H1 (cell line): ENCODE measurements at regions not wholly inside any gene's neighbourhood (a gene's known extent, or its start where the extent isn't known, plus 50 kb on each side); places are given as distances from the start of the nearest gene placed in this dataset.

Experiments
- CHD1 ChIP-seq: IDR thresholded peaks from 2 replicates; pipeline ENCODE4 v1.6.1; 2012; ENCODE audit warnings: low read depth, low read length, improper control_type of control experiment
- GABPA ChIP-seq: IDR thresholded peaks from 2 replicates; pipeline ENCODE4 v1.6.1; 2011; ENCODE audit warnings: mild to moderate bottlenecking, low read length, moderate library complexity, borderline replicate concordance; ENCODE audit not compliant: insufficient read depth
- POLR2AphosphoS5 ChIP-seq: IDR thresholded peaks from 2 replicates; pipeline ENCODE4 v1.6.1; 2011; ENCODE audit warnings: low read depth, low read length
- TEAD4 ChIP-seq: IDR thresholded peaks from 2 replicates; pipeline ENCODE4 v1.6.1; 2012; ENCODE audit warnings: low read depth, low read length, inconsistent platforms, mixed read lengths
- TF ChIP-seq, protein P1 (sequence below), 3 experiments: IDR thresholded peaks; 1 replicate in 2 of 3; 2 replicates in 1 of 3; pipeline versions ENCODE4 v1.5.1 to v1.6.1; 2011; ENCODE audit warnings: low read length in 3 of 3, mild to moderate bottlenecking in 3 of 3, inconsistent platforms in 2 of 3, low read depth in 1 of 3, moderate library complexity in 1 of 3; ENCODE audit not compliant: insufficient read depth in 1 of 3; ENCODE audit errors: control extremely low read depth in 1 of 3

DNA sequence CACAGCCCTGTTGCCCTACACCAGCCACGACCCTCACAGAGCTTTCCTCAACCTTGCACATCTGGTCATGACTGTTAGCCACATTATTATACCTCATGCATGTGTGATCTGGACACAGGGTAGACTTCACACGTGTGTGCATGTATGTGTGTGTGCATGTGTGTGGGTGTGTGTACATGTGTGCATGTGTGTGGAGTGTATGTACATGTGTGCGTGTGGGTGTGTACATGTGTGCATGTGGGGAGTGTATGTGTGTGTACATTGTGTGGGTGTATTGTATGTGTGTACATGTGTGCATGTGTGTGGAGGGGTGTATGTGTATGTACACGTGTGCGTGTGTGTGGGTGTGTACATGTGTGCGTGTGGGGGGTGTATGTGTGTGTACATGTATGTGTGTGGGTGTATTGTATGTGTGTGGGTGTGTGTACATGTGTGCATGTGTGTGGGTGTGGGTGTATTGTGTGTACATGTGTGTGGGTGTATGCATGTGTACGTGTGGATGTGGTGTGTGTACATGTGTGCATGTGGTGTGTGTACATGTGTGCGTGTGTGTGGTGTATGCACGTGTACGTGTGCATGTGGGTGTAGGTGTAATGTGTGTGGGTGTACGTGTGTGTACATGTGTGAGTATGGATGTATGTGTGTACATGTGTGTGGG lies 130.2 kb downstream of the C16orf95 start:
- TF ChIP-seq, protein P1, sequence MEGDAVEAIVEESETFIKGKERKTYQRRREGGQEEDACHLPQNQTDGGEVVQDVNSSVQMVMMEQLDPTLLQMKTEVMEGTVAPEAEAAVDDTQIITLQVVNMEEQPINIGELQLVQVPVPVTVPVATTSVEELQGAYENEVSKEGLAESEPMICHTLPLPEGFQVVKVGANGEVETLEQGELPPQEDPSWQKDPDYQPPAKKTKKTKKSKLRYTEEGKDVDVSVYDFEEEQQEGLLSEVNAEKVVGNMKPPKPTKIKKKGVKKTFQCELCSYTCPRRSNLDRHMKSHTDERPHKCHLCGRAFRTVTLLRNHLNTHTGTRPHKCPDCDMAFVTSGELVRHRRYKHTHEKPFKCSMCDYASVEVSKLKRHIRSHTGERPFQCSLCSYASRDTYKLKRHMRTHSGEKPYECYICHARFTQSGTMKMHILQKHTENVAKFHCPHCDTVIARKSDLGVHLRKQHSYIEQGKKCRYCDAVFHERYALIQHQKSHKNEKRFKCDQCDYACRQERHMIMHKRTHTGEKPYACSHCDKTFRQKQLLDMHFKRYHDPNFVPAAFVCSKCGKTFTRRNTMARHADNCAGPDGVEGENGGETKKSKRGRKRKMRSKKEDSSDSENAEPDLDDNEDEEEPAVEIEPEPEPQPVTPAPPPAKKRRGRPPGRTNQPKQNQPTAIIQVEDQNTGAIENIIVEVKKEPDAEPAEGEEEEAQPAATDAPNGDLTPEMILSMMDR (IDR thresholded peaks at IDR 0.05; ENCODE audit: control extremely low read depth in 1 of 3, insufficient read depth in 1 of 3, low read depth in 1 of 3, low read length in 3 of 3) = no peak
- TF ChIP-seq TEAD4 (no peak), GABPA (no peak), CHD1 (no peak), POLR2AphosphoS5 (no peak)
